GM23248 (cell line): ENCODE measurements at regions not wholly inside any gene's neighbourhood (a gene's known extent, or its start where the extent isn't known, plus 50 kb on each side); places are given as distances from the start of the nearest gene placed in this dataset.

Experiments used
- DNase-seq: peaks from one replicate; pipeline ENCODE4 v3.0.0-alpha.2; 2015
- H2AFZ ChIP-seq: fragments of 200-600 bp; sonication (generic); 2 replicates; pipeline ENCODE4 v1.6.1; 2016; ENCODE audit warnings: antibody characterized with exemption
- H3F3A ChIP-seq: fragments of 200-600 bp; sonication (generic); 2 replicates; pipeline ENCODE4 v1.6.1; 2016; ENCODE audit warnings: mild to moderate bottlenecking, antibody characterized with exemption, mixed run types; ENCODE audit not compliant: insufficient read depth
- H3K27ac ChIP-seq: fragments of 200-600 bp; sonication (generic); 2 replicates; pipeline ENCODE4 v1.5.1; 2016; ENCODE audit warnings: mild to moderate bottlenecking
- H3K27me3 ChIP-seq: fragments of 200-600 bp; sonication (generic); replicated peaks from 2 replicates; pipeline ENCODE4 v1.6.1; 2016; ENCODE audit warnings: mild to moderate bottlenecking; ENCODE audit not compliant: insufficient read depth
- H3K36me3 ChIP-seq: fragments of 200-600 bp; sonication (generic); 2 replicates; pipeline ENCODE4 v1.6.1; 2016; ENCODE audit warnings: low read depth, mild to moderate bottlenecking
- H3K4me1 ChIP-seq: fragments of 200-600 bp; sonication (generic); 2 replicates; pipeline ENCODE4 v1.6.1; 2016; ENCODE audit warnings: mild to moderate bottlenecking; ENCODE audit not compliant: insufficient read depth
- H3K4me2 ChIP-seq: fragments of 200-600 bp; sonication (generic); one replicate; pipeline ENCODE4 v1.6.1; 2016; ENCODE audit warnings: mild to moderate bottlenecking; ENCODE audit not compliant: unreplicated experiment
- H3K4me3 ChIP-seq: fragments of 200-600 bp; sonication (generic); 2 replicates; pipeline ENCODE4 v1.5.1; 2016; ENCODE audit warnings: mild to moderate bottlenecking
- H3K79me2 ChIP-seq: fragments of 200-600 bp; sonication (generic); 2 replicates; pipeline ENCODE4 v1.6.1; 2016; ENCODE audit warnings: mild to moderate bottlenecking; ENCODE audit not compliant: insufficient read depth
- H3K9ac ChIP-seq: fragments of 200-600 bp; sonication (generic); 2 replicates; pipeline ENCODE4 v1.6.1; 2016; ENCODE audit warnings: mild to moderate bottlenecking
- H3K9me2 ChIP-seq: fragments of 200-600 bp; sonication (generic); 2 replicates; pipeline ENCODE4 v1.6.1; 2016; ENCODE audit warnings: mixed run types, mild to moderate bottlenecking, moderate library complexity; ENCODE audit not compliant: insufficient read depth
- H3K9me3 ChIP-seq: fragments of 200-600 bp; sonication (generic); one replicate; pipeline ENCODE4 v1.6.1; 2017; ENCODE audit warnings: low read depth
- H4K20me1 ChIP-seq: fragments of 200-600 bp; sonication (generic); 2 replicates; pipeline ENCODE4 v1.6.0; 2016; ENCODE audit not compliant: insufficient read depth
- EZH2 ChIP-seq: fragments of 200-600 bp; sonication (generic); IDR thresholded peaks from 2 replicates; pipeline ENCODE4 v1.6.1; 2018; ENCODE audit warnings: antibody characterized with exemption, mild to moderate bottlenecking; ENCODE audit not compliant: insufficient read depth, poor library complexity, severe bottlenecking
- EZH2phosphoT487 ChIP-seq: fragments of 200-600 bp; sonication (generic); IDR thresholded peaks from 2 replicates; pipeline ENCODE4 v1.6.1; 2018; ENCODE audit warnings: antibody characterized with exemption, moderate library complexity, mild to moderate bottlenecking, low read depth; ENCODE audit not compliant: insufficient read depth
- WGBS, 2 experiments: methylation state at CpG; one replicate each; pipeline ENCODE4 v1.1.6; 2015 to 2017; ENCODE audit warnings: low lambda C conversion rate in 2 of 2, low coverage in 1 of 2; ENCODE audit errors: missing lambda C conversion rate in 2 of 2; 5-methylcytosine and 5-hydroxymethylcytosine counted together
- in situ Hi-C: fragments of 300-500 bp; cut with MboI; formaldehyde crosslinking; loops from 2 replicates; pipeline ENCODE4 v1.15.0; 2020

GRCh38 chrX:148284056-148284455 is 216.4 kb upstream of the AFF2 start:
- TF ChIP-seq EZH2phosphoT487, result no peak
- H3K4me3 ChIP-seq, result no peak overlapping the region
- H3K4me1 ChIP-seq, result no peaks in the 10 kb centered on the region
- no peak overlapping the region for H3K9ac ChIP-seq
- H3K79me2 ChIP-seq, result no peaks in the 10 kb centered on the region
- H3K9me3 ChIP-seq, result no peaks in the 10 kb centered on the region
- in situ Hi-C loops, result no loop called here
- no peak overlapping the region for H2AFZ ChIP-seq
- no peaks in the 10 kb centered on the region for H3K36me3 ChIP-seq
- H3K27ac ChIP-seq, result no peak overlapping the region
- H3F3A ChIP-seq, result no peaks in the 10 kb centered on the region
- no peaks in the 10 kb centered on the region for H3K27me3 ChIP-seq
- no peak for DNase-seq
- no peaks in the 10 kb centered on the region for H3K9me2 ChIP-seq
- 56 to 71% methylated on average over 1 of the region's 1 CpG for WGBS, 2 experiments
- no peak overlapping the region for H3K4me2 ChIP-seq
- no peaks in the 10 kb centered on the region for H4K20me1 ChIP-seq

DNA sequence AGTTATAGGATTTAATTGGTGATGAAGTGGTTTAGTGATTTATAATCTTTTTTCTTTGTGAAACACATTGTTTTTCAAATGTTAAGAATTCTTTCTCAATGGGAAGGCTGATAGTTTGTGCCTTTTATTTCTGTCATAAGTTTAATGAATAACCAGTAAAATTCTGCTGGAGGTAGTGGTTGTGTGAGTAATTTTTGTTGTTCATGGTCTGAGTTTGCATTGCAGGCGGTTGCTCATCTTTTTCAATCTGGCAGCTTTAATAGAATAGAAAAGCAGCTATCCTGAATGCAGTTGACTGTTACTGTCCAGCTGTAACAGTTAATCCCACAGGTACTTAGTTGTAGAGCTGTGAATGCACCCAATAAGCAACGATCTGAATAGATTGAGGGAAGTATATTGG is 215.6 kb upstream of the AFF2 start:
- no peaks in the 10 kb centered on the region for H3F3A ChIP-seq
- no peaks in the 10 kb centered on the region for H3K79me2 ChIP-seq
- H3K36me3 ChIP-seq, result no peaks in the 10 kb centered on the region
- H3K4me1 ChIP-seq, result no peaks in the 10 kb centered on the region
- in situ Hi-C loops, result no loop called here
- H3K4me2 ChIP-seq, result no peak overlapping the region
- no peak overlapping the region for H3K9ac ChIP-seq
- H3K9me3 ChIP-seq, result no peaks in the 10 kb centered on the region
- WGBS, 2 experiments, result 38 to 43% methylated on average over 2 of the region's 2 CpGs
- H4K20me1 ChIP-seq, result no peaks in the 10 kb centered on the region
- H2AFZ ChIP-seq, result no peak overlapping the region
- H3K27ac ChIP-seq, result no peak overlapping the region
- no peaks in the 10 kb centered on the region for H3K27me3 ChIP-seq
- no peak overlapping the region for H3K4me3 ChIP-seq
- no peak for DNase-seq
- H3K9me2 ChIP-seq, result no peaks in the 10 kb centered on the region
- no peak for TF ChIP-seq EZH2phosphoT487
- TF ChIP-seq EZH2, result no peak

DNA sequence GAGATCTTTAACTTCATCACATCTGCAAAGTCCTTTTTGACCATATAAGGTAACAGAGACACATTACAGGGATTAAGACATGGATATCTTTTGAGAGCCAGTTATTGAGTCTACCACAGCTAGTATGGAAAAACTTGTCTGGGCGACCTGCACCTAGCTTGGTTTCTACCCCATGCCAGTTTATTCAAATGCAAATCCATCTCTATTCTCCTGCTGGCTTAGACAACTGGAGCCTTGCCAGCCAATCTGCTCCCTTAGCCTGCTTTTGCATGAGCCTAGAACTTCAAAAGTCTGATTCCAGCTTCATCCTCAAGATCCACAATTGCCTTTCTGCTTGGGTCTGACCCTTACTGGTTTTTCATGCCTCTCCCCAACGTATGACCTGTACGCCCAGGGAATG is 212.0 kb upstream of the AFF2 start:
- H3K27me3 ChIP-seq, result no peaks in the 10 kb centered on the region
- no peak for DNase-seq
- in situ Hi-C loops, result no loop called here
- 84 to 86% methylated on average over 3 of the region's 3 CpGs for WGBS, 2 experiments
- H3K4me1 ChIP-seq, result no peaks in the 10 kb centered on the region
- no peaks in the 10 kb centered on the region for H4K20me1 ChIP-seq
- H3K9ac ChIP-seq, result no peak overlapping the region
- no peaks in the 10 kb centered on the region for H3K36me3 ChIP-seq
- H3K79me2 ChIP-seq, result no peaks in the 10 kb centered on the region
- no peak overlapping the region for H3K27ac ChIP-seq
- H3K4me2 ChIP-seq, result no peak overlapping the region
- H3F3A ChIP-seq, result no peaks in the 10 kb centered on the region
- H3K9me2 ChIP-seq, result no peaks in the 10 kb centered on the region
- H3K9me3 ChIP-seq, result no peaks in the 10 kb centered on the region
- H3K4me3 ChIP-seq, result no peak overlapping the region
- TF ChIP-seq EZH2phosphoT487 (no peak), EZH2 (no peak)
- H2AFZ ChIP-seq, result no peak overlapping the region

- in situ Hi-C loops, result no loop called here
- WGBS, 2 experiments, result 68 to 71% methylated on average over 2 of the region's 2 CpGs
These were observed 210.4 kb upstream of the AFF2 start for GRCh38 chrX:148290041-148290440.

DNA sequence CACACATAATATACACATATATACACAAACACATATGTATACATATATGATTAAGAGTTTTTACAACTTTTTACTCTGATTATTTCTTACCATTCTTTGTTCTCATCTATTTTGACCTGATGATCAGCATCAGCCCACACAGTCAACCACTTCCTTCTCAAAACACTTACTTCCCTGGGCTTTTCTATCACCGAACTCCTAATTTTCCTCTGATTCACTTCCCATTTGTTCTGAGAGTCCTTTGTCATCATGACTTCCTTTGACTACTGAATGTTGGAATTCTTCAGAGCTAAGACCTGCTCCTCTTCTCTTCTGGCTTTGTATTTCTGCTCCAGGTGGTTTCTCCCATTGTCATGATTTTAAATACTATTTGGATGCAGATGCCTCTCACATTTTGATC is 209.5 kb upstream of the AFF2 start:
- Histone ChIP-seq H3K9me2 (no peaks in the 10 kb centered on the region), H2AFZ (no peak overlapping the region), H3K27ac (no peak overlapping the region), H3K4me1 (peaks cover 6% of the 10 kb centered on the region; the same call in 1 of the 2 replicates), H3K36me3 (no peaks in the 10 kb centered on the region), H3K27me3 (no peaks in the 10 kb centered on the region), H3K4me3 (no peak overlapping the region), H3K79me2 (no peaks in the 10 kb centered on the region), H3K9me3 (no peaks in the 10 kb centered on the region), H3K4me2 (no peak overlapping the region), H3K9ac (no peak overlapping the region), H4K20me1 (no peaks in the 10 kb centered on the region), H3F3A (no peaks in the 10 kb centered on the region)
- TF ChIP-seq EZH2, result no peak
- no peak for TF ChIP-seq EZH2phosphoT487
- no peak for DNase-seq
- in situ Hi-C loops, result no loop called here
- 0% methylated on average over 1 of the region's 1 CpG for WGBS, 2 experiments

More at GRCh38 chrX:148290041-148290440, 210.4 kb upstream of the AFF2 start:
- Histone ChIP-seq H4K20me1 (no peaks in the 10 kb centered on the region), H3K27ac (no peak overlapping the region), H3K4me1 (peaks cover 2% of the 10 kb centered on the region; the same call in 1 of the 2 replicates), H3K36me3 (no peaks in the 10 kb centered on the region), H3K4me3 (no peak overlapping the region), H3K27me3 (no peaks in the 10 kb centered on the region), H3K79me2 (no peaks in the 10 kb centered on the region), H3K9ac (no peak overlapping the region), H3K9me3 (no peaks in the 10 kb centered on the region), H3K4me2 (no peak overlapping the region), H2AFZ (no peak overlapping the region), H3K9me2 (no peaks in the 10 kb centered on the region), H3F3A (no peaks in the 10 kb centered on the region)
- no peak for DNase-seq
- TF ChIP-seq EZH2 (no peak), EZH2phosphoT487 (no peak)
